ENCODE measurements at regions not wholly inside any gene's neighbourhood (a gene's known extent, or its start where the extent isn't known, plus 50 kb on each side); places are given as distances from the start of the nearest gene placed in this dataset.
A peak's percentile ranks its signal among the peaks of the same experiment; 100 is the strongest.

GRCh38 chr5:174419540-174420132, 304.7 kb upstream of the MSX2 start:
- Histone ChIP-seq H3K9me3 (replicated peaks in 1 of 2; ENCODE audit: control insufficient read depth in 1 of 2, insufficient read depth in 1 of 2, low read length in 2 of 2) (no peaks in the 10 kb centered on the region), H3K4me1 (ENCODE audit: control insufficient read depth in 1 of 2, insufficient read depth in 2 of 2, low read length in 2 of 2) (no peaks in the 10 kb centered on the region), H3K9ac (ENCODE audit: insufficient read depth, low read length, poor library complexity, severe bottlenecking) (no peak overlapping the region), H3K27me3 (ENCODE audit: control insufficient read depth in 2 of 2, insufficient read depth in 2 of 2, low read length in 2 of 2) (peaks cover 2 to 5% of the 10 kb centered on the region in 2 donors), H3K4me2 (replicated peaks; ENCODE audit: extremely low read depth, low read length, poor library complexity, severe bottlenecking) (no peak overlapping the region), H3K27ac (ENCODE audit: low read depth in 1 of 2, low read length in 2 of 2) (no peak overlapping the region), H3K36me3 (replicated peaks in 1 of 2; ENCODE audit: control insufficient read depth in 1 of 2, insufficient read depth in 2 of 2, low read length in 2 of 2) (no peaks in the 10 kb centered on the region), H3K4me3 (replicated peaks in 1 of 3; ENCODE audit: low read depth in 2 of 3, low read length in 3 of 3) (no peak overlapping the region), H4K20me1 (ENCODE audit: insufficient read depth, low read length) (no peaks in the 10 kb centered on the region), H2AFZ (ENCODE audit: insufficient read depth, low read depth, low read length, poor library complexity, severe bottlenecking) (peak overlapping the region; percentile 21), H3K79me2 (ENCODE audit: insufficient read depth, low read length) (no peaks in the 10 kb centered on the region)
- peaks cover 2% of the 10 kb centered on the region for H3K4me1 Mint-ChIP-seq
- H3K36me3 Mint-ChIP-seq, result no peaks in the 10 kb centered on the region
- H3K4me3 Mint-ChIP-seq, result peak overlapping the region in 1 of 2 donors; percentile 41
- H3K9me3 Mint-ChIP-seq, result peaks cover 0 to 4% (median 0%) of the 10 kb centered on the region in 7 donors
- DNase-seq, result peak; percentile 36 to 66 (median 53)
- intact Hi-C loops (cut with micrococcal nuclease), result loop anchor here (1.0 to 5.0 kb wide), 4 partner anchors 373 to 517 kb away; no protein-coding TSS in a partner anchor
- 14% methylated on average over 15 of the region's 17 CpGs for WGBS (ENCODE audit: insufficient coverage)
- peaks cover 6 to 24% (median 20%) of the 10 kb centered on the region in 3 donors for H3K27me3 Mint-ChIP-seq (ENCODE audit: low read depth in 3 of 3)
- no peak overlapping the region for H3K27ac Mint-ChIP-seq
- TF ChIP-seq, protein P1, sequence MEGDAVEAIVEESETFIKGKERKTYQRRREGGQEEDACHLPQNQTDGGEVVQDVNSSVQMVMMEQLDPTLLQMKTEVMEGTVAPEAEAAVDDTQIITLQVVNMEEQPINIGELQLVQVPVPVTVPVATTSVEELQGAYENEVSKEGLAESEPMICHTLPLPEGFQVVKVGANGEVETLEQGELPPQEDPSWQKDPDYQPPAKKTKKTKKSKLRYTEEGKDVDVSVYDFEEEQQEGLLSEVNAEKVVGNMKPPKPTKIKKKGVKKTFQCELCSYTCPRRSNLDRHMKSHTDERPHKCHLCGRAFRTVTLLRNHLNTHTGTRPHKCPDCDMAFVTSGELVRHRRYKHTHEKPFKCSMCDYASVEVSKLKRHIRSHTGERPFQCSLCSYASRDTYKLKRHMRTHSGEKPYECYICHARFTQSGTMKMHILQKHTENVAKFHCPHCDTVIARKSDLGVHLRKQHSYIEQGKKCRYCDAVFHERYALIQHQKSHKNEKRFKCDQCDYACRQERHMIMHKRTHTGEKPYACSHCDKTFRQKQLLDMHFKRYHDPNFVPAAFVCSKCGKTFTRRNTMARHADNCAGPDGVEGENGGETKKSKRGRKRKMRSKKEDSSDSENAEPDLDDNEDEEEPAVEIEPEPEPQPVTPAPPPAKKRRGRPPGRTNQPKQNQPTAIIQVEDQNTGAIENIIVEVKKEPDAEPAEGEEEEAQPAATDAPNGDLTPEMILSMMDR (IDR thresholded peaks at IDR 0.05), result peak; percentile 84

DNA sequence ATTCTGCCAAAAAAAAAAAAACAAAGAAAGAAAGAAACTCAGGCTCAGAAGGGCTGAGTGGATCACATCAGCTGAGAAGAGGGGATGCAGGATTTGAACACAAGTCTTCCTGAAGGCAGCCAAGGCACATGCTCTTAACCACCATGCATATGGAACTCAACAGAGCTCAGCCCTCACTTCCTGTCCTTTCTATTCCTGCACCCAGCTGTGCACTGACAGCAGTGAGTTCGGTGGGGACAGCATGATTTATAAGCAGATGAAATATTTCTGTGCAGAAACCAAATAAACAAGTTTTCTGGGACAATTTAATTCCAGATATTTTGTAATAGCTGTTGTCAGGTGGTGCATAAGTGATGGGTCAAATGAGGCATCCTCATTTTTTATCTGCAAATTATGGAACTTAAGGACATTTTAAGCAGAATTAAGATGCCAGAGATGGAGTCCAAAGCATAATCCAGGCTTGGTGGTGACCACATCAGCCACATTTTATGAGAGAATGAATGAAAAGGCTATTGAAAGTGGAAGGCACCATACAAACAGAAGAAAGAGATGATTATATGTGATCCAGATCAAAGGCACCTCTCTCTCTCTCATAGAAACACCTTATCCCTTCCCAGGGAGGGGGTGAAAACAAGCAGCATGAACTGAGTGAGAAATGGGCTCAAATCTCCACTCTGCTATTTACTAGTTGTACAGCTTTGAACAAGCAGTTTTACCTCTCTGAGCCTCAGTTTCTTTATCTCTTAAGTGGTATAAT, 303.6 kb upstream of the MSX2 start:
- Histone ChIP-seq H3K4me2 (replicated peaks; ENCODE audit: extremely low read depth, low read length, poor library complexity, severe bottlenecking) (no peak overlapping the region), H3K36me3 (replicated peaks in 1 of 2; ENCODE audit: control insufficient read depth in 1 of 2, insufficient read depth in 2 of 2, low read length in 2 of 2) (no peaks in the 10 kb centered on the region), H3K79me2 (ENCODE audit: insufficient read depth, low read length) (no peaks in the 10 kb centered on the region), H3K9me3 (replicated peaks in 1 of 2; ENCODE audit: control insufficient read depth in 1 of 2, insufficient read depth in 1 of 2, low read length in 2 of 2) (no peaks in the 10 kb centered on the region), H4K20me1 (ENCODE audit: insufficient read depth, low read length) (no peaks in the 10 kb centered on the region), H3K27ac (ENCODE audit: low read depth in 1 of 2, low read length in 2 of 2) (no peak overlapping the region), H3K4me1 (ENCODE audit: control insufficient read depth in 1 of 2, insufficient read depth in 2 of 2, low read length in 2 of 2) (no peaks in the 10 kb centered on the region), H3K9ac (ENCODE audit: insufficient read depth, low read length, poor library complexity, severe bottlenecking) (no peak overlapping the region), H3K27me3 (ENCODE audit: control insufficient read depth in 2 of 2, insufficient read depth in 2 of 2, low read length in 2 of 2) (peaks cover 2 to 5% of the 10 kb centered on the region in 2 donors), H3K4me3 (replicated peaks in 1 of 3; ENCODE audit: low read depth in 2 of 3, low read length in 3 of 3) (no peak overlapping the region), H2AFZ (ENCODE audit: insufficient read depth, low read depth, low read length, poor library complexity, severe bottlenecking) (no peak overlapping the region)
- intact Hi-C loops (cut with micrococcal nuclease), result loop anchor here in 1 of 2 donors (2.0 kb wide), 1 partner anchor 372 kb away; no protein-coding TSS in a partner anchor
- TF ChIP-seq, protein P1 (IDR thresholded peaks at IDR 0.05), result no peak
- WGBS (ENCODE audit: insufficient coverage), result 0% methylated on average over 1 of the region's 1 CpG
- Mint-ChIP-seq H3K27me3 (ENCODE audit: low read depth in 3 of 3) (peaks cover 6 to 25% (median 23%) of the 10 kb centered on the region in 3 donors), H3K36me3 (no peaks in the 10 kb centered on the region), H3K27ac (no peak overlapping the region), H3K4me3 (peak overlapping the region in 1 of 2 donors; percentile 16), H3K4me1 (peaks cover 2% of the 10 kb centered on the region), H3K9me3 (peaks cover 0 to 4% (median 0%) of the 10 kb centered on the region in 7 donors)
- no peak for DNase-seq

All from CD14-positive monocyte (primary cell).